Panc1 (cell line): ENCODE measurements at regions not wholly inside any gene's neighbourhood (a gene's known extent, or its start where the extent isn't known, plus 50 kb on each side); places are given as distances from the start of the nearest gene placed in this dataset.

ENCODE experiments used
- ATAC-seq: fragments of 200-7000 bp; cut with Tn5 transposase; 2 replicates; pipeline ENCODE4 v1.9.1; 2020; ENCODE audit warnings: mild to moderate bottlenecking, moderate library complexity
- BruUV-seq: library from RNA; stranded (reverse); fragments of 400-500 nt; replicated peaks from 2 replicates; lab custom pipeline; 2021; lab: Mats Ljungman, UMichigan
- CTCF ChIA-PET: fragments of 300-600 bp; sonication (Branson Sonifier 250); formaldehyde crosslinking; loops from one replicate; lab custom pipeline; 2022; ENCODE audit warnings: antibody characterized with exemption; lab: Charles Lee
- POLR2A ChIA-PET: fragments of 300-600 bp; sonication (Branson Sonifier 250); formaldehyde crosslinking; loops from one replicate; lab custom pipeline; 2022; ENCODE audit warnings: antibody characterized with exemption; lab: Charles Lee
- DNase-seq: peaks from one replicate; pipeline ENCODE4 v3.0.0-alpha.2; 2010; ENCODE audit warnings: low read depth, low spot score
- H3K27ac ChIP-seq: 2 replicates; pipeline ENCODE4 v1.5.1; 2011; ENCODE audit warnings: mild to moderate bottlenecking, low read length, inconsistent platforms
- H3K27me3 ChIP-seq: fragments of 200-500 bp; sonication (Bioruptor generic); 2 replicates; pipeline ENCODE4 v1.6.0; 2014; ENCODE audit warnings: low read length, inconsistent platforms; ENCODE audit not compliant: control insufficient read depth, insufficient read depth
- H3K36me3 ChIP-seq: fragments of 200-500 bp; sonication (Bioruptor generic); 2 replicates; pipeline ENCODE4 v1.5.1; 2014; ENCODE audit warnings: inconsistent platforms, mild to moderate bottlenecking, low read length, moderate library complexity; ENCODE audit not compliant: control insufficient read depth, insufficient read depth
- H3K4me1 ChIP-seq: 2 replicates; pipeline ENCODE4 v1.5.1; 2011; ENCODE audit warnings: inconsistent platforms, mild to moderate bottlenecking, low read length, moderate library complexity; ENCODE audit not compliant: control insufficient read depth, insufficient read depth
- H3K4me3 ChIP-seq, 2 experiments: 2 replicates each; pipeline ENCODE4 v1.5.1; 2011 to 2012; ENCODE audit warnings: low read depth in 2 of 2, low read length in 2 of 2, mild to moderate bottlenecking in 2 of 2, inconsistent platforms in 1 of 2, moderate library complexity in 1 of 2
- H3K9me3 ChIP-seq: fragments of 200-500 bp; sonication (Bioruptor generic); 2 replicates; pipeline ENCODE4 v1.5.1; 2014; ENCODE audit warnings: low read depth, mild to moderate bottlenecking, inconsistent platforms, low read length, moderate library complexity; ENCODE audit not compliant: control insufficient read depth, insufficient read depth
- POLR2AphosphoS5 ChIP-seq: IDR thresholded peaks from 2 replicates; pipeline ENCODE4 v1.6.1; 2012; ENCODE audit warnings: mild to moderate bottlenecking, low read depth, low read length, moderate library complexity
- SIN3A ChIP-seq: IDR thresholded peaks from 2 replicates; pipeline ENCODE4 v1.6.1; 2012; ENCODE audit warnings: low read depth, mild to moderate bottlenecking, low read length, moderate library complexity, borderline replicate concordance; ENCODE audit not compliant: insufficient read depth
- TCF7L2 ChIP-seq: IDR thresholded peaks from 2 replicates; pipeline ENCODE4 v1.6.1; 2011; ENCODE audit warnings: mild to moderate bottlenecking, low read depth, low read length, inconsistent platforms
- in situ Hi-C: cut with HindIII; loops from 2 replicates; pipeline ENCODE4 v1.10.0; 2016; ENCODE audit warnings: low sequenced_read_pairs, low pct_unique_long_range_greater_than_20kb
- intact Hi-C: fragments of 100-400 bp; cut with micrococcal nuclease; formaldehyde crosslinking; loops from one replicate; pipeline ENCODE4 v1.10.0; 2022; ENCODE audit not compliant: unreplicated experiment
- TF ChIP-seq, protein P1 (sequence below), 2 experiments: IDR thresholded peaks; 2 replicates each; pipeline ENCODE4 v1.6.1; 2011 to 2012; ENCODE audit warnings: low read depth in 2 of 2, control low read depth in 1 of 2, low read length in 1 of 2, mild to moderate bottlenecking in 1 of 2, moderate library complexity in 1 of 2; ENCODE audit not compliant: insufficient read depth in 1 of 2
- TF ChIP-seq, protein P2 (sequence below): fragments of 450-650 bp; IDR thresholded peaks from 2 replicates; pipeline ENCODE4 v1.5.1; 2017; ENCODE audit warnings: mild to moderate bottlenecking

DNA sequence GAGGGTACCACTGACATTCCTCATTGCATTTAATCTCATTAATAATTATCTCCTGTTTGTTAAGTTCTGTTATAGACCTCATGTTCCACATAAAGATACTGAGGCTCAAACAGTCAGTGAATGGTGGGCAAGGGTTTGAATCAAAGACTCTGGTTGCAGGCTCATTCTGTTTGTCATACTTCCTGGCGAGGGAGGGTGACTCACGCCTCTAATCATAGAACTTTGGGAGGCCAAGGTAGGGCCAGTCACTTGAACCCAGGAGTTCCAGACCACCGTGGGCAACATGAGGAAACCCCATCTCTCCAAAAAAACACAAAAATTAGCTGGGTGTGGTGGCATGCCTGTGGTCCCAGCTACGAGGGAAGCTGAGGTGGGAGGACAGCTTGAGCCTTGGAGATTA, 220.7 kb upstream of the MIR17HG start:
- TF ChIP-seq SIN3A: no peak
- Histone ChIP-seq H3K9me3 (no peaks in the 10 kb centered on the region), H3K4me3 (no peak overlapping the region), H3K36me3 (no peaks in the 10 kb centered on the region), H3K27ac (no peak overlapping the region), H3K27me3 (no peaks in the 10 kb centered on the region), H3K4me1 (no peaks in the 10 kb centered on the region)
- intact Hi-C loops (no loop called here), in situ Hi-C loops (no loop called here)
- no TSS peak for BruUV-seq
- POLR2A ChIA-PET: no interaction called here
- ATAC-seq: no peak
- no peak for DNase-seq
- CTCF ChIA-PET: no interaction called here

DNA sequence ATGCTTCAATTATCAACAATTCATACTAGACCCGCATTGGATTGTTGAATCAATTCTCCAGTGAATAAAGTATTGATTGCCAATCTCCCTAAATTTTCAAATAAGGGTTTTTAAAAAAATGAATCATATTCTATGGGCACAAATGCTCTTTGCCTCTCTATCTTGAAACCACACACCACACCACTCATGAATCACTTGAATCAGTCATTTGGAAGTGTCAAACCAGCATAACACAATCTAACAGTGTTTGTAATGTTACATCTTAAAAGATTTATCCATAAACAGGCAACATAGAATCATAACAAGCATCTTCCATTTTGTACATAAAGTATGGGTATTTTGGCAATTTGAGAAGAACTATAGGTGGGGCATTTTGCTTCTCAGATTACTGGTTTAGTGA, 219.5 kb upstream of the MIR17HG start:
- CTCF ChIA-PET: no interaction called here

DNA sequence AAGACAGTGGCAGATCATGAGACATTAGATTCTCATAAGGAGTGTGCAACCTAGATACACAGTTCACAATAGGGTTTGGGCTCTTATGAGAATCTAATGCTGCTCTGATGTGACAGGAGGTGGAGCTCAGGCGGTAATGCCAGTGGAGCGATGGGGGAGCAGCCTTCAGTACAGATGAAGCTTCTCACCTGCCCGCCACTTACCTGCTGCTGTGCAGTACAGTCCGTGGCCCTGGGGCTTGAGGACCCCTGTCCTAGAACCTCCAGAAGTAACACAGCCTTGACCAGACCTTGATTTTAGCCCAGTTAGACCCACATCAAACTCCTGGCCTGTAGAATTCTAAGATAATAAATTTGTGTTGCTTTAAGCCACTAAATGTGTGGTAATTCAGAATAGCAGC, 215.1 kb upstream of the MIR17HG start:
- ChIA-PET CTCF (no interaction called here), POLR2A (no interaction called here)
- no TSS peak for BruUV-seq
- Histone ChIP-seq H3K27ac (no peak overlapping the region), H3K27me3 (no peaks in the 10 kb centered on the region), H3K36me3 (no peaks in the 10 kb centered on the region), H3K9me3 (no peaks in the 10 kb centered on the region), H3K4me3 (no peak overlapping the region), H3K4me1 (no peaks in the 10 kb centered on the region)
- in situ Hi-C loops (no loop called here), intact Hi-C loops (loop anchor here (5.0 kb wide), 2 partner anchors 115 to 215 kb away; partner anchors contain the start of gene MIR17HG)
- DNase-seq (no peak), ATAC-seq (no peak)
- TF ChIP-seq, protein P1, sequence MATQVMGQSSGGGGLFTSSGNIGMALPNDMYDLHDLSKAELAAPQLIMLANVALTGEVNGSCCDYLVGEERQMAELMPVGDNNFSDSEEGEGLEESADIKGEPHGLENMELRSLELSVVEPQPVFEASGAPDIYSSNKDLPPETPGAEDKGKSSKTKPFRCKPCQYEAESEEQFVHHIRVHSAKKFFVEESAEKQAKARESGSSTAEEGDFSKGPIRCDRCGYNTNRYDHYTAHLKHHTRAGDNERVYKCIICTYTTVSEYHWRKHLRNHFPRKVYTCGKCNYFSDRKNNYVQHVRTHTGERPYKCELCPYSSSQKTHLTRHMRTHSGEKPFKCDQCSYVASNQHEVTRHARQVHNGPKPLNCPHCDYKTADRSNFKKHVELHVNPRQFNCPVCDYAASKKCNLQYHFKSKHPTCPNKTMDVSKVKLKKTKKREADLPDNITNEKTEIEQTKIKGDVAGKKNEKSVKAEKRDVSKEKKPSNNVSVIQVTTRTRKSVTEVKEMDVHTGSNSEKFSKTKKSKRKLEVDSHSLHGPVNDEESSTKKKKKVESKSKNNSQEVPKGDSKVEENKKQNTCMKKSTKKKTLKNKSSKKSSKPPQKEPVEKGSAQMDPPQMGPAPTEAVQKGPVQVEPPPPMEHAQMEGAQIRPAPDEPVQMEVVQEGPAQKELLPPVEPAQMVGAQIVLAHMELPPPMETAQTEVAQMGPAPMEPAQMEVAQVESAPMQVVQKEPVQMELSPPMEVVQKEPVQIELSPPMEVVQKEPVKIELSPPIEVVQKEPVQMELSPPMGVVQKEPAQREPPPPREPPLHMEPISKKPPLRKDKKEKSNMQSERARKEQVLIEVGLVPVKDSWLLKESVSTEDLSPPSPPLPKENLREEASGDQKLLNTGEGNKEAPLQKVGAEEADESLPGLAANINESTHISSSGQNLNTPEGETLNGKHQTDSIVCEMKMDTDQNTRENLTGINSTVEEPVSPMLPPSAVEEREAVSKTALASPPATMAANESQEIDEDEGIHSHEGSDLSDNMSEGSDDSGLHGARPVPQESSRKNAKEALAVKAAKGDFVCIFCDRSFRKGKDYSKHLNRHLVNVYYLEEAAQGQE (IDR thresholded peaks at IDR 0.05; ENCODE audit: insufficient read depth in 1 of 2, low read depth in 2 of 2, low read length in 1 of 2): no peak
- TF ChIP-seq SIN3A (no peak), POLR2AphosphoS5 (no peak), TCF7L2 (no peak)
- TF ChIP-seq, protein P2, sequence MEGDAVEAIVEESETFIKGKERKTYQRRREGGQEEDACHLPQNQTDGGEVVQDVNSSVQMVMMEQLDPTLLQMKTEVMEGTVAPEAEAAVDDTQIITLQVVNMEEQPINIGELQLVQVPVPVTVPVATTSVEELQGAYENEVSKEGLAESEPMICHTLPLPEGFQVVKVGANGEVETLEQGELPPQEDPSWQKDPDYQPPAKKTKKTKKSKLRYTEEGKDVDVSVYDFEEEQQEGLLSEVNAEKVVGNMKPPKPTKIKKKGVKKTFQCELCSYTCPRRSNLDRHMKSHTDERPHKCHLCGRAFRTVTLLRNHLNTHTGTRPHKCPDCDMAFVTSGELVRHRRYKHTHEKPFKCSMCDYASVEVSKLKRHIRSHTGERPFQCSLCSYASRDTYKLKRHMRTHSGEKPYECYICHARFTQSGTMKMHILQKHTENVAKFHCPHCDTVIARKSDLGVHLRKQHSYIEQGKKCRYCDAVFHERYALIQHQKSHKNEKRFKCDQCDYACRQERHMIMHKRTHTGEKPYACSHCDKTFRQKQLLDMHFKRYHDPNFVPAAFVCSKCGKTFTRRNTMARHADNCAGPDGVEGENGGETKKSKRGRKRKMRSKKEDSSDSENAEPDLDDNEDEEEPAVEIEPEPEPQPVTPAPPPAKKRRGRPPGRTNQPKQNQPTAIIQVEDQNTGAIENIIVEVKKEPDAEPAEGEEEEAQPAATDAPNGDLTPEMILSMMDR: no peak

More for the DNA sequence above, 219.5 kb upstream of the MIR17HG start:
- no peak for DNase-seq
- no TSS peak for BruUV-seq
- no peaks in the 10 kb centered on the region for H3K36me3 ChIP-seq
- no peaks in the 10 kb centered on the region for H3K4me1 ChIP-seq
- POLR2A ChIA-PET: no interaction called here
- intact Hi-C loops (no loop called here), in situ Hi-C loops (no loop called here)
- H3K9me3 ChIP-seq: no peaks in the 10 kb centered on the region
- no peaks in the 10 kb centered on the region for H3K27me3 ChIP-seq
- TF ChIP-seq, protein P2: no peak
- no peak for ATAC-seq
- no peak overlapping the region for H3K4me3 ChIP-seq
- H3K27ac ChIP-seq: no peak overlapping the region
